ENCODE measurements at regions not wholly inside any gene's neighbourhood (a gene's known extent, or its start where the extent isn't known, plus 50 kb on each side); places are given as distances from the start of the nearest gene placed in this dataset.
"Not testable (repeated sequence)": the region's sequence is repeated elsewhere in the genome, so short reads cannot be mapped to it uniquely, and the experiment has no call there.

DNA sequence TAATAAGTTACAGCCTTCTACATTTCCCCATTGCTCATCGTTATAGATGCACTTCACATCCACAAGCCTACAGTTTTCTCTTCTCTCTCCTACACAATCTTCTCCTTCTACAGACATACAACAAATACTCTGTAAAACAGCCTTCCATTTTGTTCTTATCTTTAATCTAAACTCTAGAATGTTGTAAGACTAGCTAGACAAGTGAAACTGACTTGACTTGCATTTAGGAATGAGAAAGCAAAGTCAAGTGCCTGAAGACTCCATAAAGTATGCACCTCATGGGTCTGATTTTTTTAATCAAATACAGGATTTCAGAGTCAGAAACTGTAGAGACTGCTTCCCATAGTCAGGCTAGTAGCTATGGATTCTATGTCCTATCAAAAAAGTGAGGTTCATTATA lies 190.3 kb downstream of the KLHL28 start:
- no peak for DNase-seq
- TF ChIP-seq GATA1 (IDR thresholded peaks at IDR 0.05; ENCODE audit: low read depth, low read length) = no peak
- no peak for TF ChIP-seq POLR2A (IDR thresholded peaks at IDR 0.05; ENCODE audit: low read length)

DNA sequence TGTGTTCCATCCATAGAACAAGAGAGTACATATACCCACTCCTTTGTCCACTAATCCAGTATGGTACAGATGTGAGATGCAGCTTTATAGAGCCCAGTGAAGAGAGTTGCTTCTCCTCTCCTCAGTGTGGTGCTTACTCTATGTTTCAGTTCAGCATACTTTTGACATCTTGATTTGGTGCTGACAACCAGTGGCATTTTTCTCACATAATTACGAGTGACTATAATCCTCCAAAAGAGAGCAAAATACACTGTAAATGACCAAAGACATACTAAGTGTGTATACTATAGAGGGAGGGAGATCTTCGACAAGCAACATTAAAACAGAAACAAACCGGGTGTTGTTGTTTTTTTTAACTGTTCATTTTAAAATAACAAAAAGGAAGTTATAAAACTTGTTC lies 191.5 kb downstream of the KLHL28 start:
- TF ChIP-seq POLR2A (IDR thresholded peaks at IDR 0.05; ENCODE audit: low read length) = no peak
- no peak for TF ChIP-seq GATA1 (IDR thresholded peaks at IDR 0.05; ENCODE audit: low read depth, low read length)
- no peak for DNase-seq

DNA sequence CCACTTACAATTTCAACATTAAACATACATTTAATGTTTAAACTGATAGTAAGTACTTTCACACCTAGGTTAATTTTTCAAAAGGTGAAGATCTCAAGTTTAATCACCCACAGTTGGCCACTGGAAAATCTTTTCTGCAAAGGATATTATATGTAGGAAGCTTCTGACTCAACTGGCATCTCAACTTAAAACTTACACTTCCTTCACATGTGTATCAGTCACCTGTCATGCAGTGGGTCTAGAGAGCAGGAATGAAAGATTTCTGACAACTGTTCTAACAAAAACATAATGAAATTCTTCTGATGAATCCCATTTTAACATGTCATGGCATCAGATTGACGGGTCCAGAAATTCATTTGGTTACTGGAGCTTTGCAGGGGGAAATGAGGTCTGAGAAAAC lies 192.8 kb downstream of the KLHL28 start:
- no peak for TF ChIP-seq POLR2A (IDR thresholded peaks at IDR 0.05; ENCODE audit: low read length)
- TF ChIP-seq GATA1 (IDR thresholded peaks at IDR 0.05; ENCODE audit: low read depth, low read length) = no peak
- DNase-seq = no peak

DNA sequence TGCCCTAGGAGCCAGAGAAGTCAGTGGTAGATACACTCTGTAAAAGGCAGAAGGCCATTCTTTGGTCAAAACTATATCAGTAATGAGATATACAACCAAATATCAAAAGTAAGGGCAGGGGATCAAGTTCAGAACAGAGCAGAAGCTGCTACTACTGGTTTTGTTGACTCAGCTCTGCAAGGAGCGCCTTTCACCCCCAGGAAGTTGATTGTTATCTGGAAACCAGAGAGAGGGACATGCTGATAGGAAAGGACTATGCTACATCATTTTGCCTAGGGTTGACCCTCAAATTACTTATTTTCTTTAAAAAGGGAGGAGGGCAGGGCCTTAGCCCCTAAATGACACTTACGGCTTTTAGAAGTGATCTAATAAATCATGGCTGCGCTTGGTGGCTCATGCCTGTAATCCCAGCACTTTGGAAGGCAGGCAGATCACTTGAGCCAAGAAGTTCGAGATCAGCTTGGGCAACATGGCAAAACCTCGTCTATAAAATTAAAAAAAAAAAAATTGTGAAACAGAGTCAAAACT lies 194.0 kb downstream of the KLHL28 start:
- TF ChIP-seq GATA1 (IDR thresholded peaks at IDR 0.05; ENCODE audit: low read depth, low read length) (no peak), POLR2A (IDR thresholded peaks at IDR 0.05; ENCODE audit: low read length) (no peak)
- peak; percentile 7 to 23 for DNase-seq

DNA sequence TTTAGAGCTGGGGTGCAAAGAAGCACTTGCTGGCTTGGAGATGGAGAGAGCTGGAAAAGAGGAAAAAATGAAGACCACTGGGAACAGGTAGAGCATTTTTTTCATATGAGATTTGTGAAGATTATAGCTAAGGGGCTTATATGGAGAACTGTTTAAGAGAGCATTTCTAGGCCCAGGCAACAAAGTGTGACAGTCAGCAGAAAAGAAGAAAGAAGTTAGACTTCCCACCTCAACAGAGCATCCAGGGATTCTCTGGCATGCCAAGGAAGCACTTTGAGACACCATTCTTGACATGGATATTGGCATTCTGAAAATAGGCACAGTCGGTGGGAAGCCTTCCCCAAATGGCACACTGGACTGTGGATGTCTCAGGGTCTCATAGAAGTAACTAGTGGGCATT lies 195.5 kb downstream of the KLHL28 start:
- TF ChIP-seq GATA1 (IDR thresholded peaks at IDR 0.05; ENCODE audit: low read depth, low read length) = no peak
- TF ChIP-seq POLR2A (IDR thresholded peaks at IDR 0.05; ENCODE audit: low read length) = no peak

DNA sequence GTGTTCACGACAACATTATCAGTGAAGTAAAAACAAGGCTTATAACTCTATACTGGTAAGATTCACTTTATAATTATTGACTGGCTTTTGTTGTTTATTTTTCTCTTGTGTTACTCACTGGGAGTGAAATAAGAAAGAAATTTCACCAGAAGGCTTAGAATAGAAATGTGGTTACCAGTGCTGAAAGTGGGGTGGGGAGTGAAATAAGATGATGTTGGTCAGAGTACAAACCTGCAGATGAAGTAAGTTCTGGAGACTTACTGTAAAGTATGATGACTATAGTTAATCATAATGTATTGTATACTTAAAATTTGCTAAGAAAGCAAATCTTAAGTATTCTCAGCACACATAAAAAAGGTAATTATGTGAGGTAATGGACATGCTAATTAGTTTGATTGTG lies 198.4 kb downstream of the KLHL28 start:
- no peak for DNase-seq
- TF ChIP-seq POLR2A (IDR thresholded peaks at IDR 0.05; ENCODE audit: low read length) = no peak
- no peak for TF ChIP-seq GATA1 (IDR thresholded peaks at IDR 0.05; ENCODE audit: low read depth, low read length)

More for the DNA sequence above, 195.5 kb downstream of the KLHL28 start:
- DNase-seq = no peak

DNA sequence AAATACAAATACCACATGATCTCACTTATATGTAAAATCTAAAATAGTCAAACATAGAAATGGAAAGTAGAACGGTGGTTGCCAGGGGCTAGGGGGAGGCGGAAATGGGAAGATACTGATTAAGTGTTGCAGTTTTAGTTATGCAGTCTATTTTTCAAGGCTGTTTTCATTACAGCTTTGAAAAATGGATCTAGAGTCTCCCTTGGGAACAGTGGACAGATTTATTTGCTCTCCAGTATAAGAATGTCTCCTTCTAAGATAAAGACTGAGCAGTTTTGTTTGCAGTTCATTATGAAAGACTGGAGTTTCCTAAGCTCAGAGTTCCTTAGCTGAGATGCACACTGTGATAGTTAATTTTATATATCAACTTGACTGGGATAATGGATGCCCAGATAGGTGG lies 202.5 kb downstream of the KLHL28 start:
- no peak for DNase-seq

DNA sequence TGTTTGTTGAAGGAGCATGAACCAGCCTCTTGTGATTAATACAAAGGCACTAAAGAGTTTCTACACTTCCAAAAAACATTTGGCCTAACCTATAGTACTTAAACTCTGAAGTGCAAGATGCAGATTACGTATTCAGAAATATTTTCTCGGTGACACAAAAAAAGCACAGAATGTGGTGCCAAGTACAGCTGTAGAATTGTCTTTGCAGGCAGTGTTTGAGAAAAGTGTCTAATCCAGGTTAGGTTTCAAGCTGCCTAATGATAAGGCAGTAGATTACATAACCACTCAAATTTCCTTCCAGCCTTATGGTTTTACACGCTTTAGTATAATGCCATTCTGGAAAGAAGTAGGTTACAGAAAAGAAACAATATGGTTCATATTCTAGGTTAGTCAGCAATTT lies 205.2 kb downstream of the KLHL28 start:
- DNase-seq = no peak
- TF ChIP-seq GATA1 (IDR thresholded peaks at IDR 0.05; ENCODE audit: low read depth, low read length) = no peak
- no peak for TF ChIP-seq POLR2A (IDR thresholded peaks at IDR 0.05; ENCODE audit: low read length)

More for the DNA sequence above, 202.5 kb downstream of the KLHL28 start:
- no peak for TF ChIP-seq GATA1 (IDR thresholded peaks at IDR 0.05; ENCODE audit: low read depth, low read length)
- TF ChIP-seq POLR2A (IDR thresholded peaks at IDR 0.05; ENCODE audit: low read length) = no peak

DNA sequence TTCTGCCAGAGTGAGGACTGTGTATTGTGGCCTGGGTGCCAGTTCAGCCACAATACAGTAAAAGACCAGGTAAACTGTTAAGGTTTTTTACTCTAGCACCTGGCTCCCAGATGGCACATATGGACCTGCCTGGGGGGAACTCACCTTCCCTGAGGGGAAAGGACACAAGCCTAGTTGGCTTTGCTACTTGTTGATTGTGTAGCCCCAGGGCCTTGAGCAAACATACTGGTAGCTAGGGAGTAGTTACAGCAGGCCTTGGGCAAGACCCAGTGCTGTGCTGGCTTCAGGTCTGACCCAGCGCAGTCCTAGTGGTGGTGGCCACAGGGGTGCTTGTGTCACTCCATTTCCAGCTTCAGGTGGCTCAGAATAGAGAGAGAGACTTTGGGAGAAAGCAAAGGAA lies 216.4 kb downstream of the KLHL28 start:
- TF ChIP-seq GATA1 (IDR thresholded peaks at IDR 0.05; ENCODE audit: low read depth, low read length) (no peak), POLR2A (IDR thresholded peaks at IDR 0.05; ENCODE audit: low read length) (no peak)
- no peak for DNase-seq

DNA sequence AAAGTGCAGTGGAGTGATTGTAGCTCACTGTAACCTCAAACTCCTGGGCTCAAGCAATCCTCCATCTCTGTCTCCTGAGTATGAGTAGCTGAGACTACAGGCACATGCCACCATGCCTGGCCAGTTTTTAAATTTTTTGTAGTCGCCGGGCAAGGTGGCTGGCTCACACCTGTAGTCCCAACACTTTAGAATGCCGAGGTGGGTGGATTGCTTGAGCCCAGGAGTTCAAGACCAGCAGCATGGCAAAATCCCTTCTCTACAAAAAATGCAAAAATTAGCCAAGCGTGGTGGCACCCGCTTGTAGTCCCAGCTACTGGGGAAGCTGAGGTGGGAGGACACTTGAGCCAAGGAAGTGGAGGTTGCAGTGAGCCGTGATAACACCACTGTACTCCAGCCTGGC lies 219.5 kb downstream of the KLHL28 start:
- TF ChIP-seq POLR2A (IDR thresholded peaks at IDR 0.05; ENCODE audit: low read length) = no peak
- no peak for TF ChIP-seq GATA1 (IDR thresholded peaks at IDR 0.05; ENCODE audit: low read depth, low read length)
- DNase-seq = no peak

DNA sequence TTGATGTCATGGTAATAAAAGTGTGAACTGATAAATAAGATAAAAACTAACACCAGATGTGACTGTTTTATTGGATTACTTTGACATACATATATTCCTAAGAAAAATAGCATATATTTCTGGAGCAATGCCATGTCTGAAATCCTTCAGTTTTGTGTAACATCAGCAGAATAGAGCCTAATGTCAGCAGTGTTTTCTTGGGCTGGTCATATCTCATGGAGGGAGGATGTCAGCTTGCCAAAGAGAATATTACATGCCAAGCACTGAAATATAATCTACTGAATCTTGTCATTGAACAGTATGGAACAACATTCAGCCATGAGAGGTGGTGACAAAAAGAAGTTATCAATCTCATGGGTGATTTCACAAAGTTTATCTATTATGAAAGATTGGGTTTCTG lies 220.3 kb downstream of the KLHL28 start:
- no peak for TF ChIP-seq POLR2A (IDR thresholded peaks at IDR 0.05; ENCODE audit: low read length)
- no peak for TF ChIP-seq GATA1 (IDR thresholded peaks at IDR 0.05; ENCODE audit: low read depth, low read length)
- DNase-seq = no peak

DNA sequence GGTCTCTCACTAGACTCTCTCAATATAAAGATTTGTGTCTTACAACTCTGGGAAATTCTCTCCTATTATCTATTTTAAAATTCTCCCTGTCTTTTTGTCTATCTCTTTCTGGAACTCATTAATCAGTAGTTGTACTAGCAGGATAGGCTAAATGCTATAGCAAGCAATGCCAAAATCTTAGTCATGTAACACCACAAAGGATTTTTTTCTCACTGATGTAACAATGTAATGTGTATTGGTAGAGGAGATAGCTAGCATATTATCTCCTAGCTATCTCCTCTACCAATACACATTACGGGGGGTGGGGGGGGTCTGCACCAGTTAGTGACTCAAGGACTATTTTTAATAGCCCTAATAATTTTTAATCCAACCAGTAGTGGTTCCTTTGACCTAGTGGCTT lies 225.4 kb downstream of the KLHL28 start:
- no peak for DNase-seq
- TF ChIP-seq POLR2A (IDR thresholded peaks at IDR 0.05; ENCODE audit: low read length) (no peak), GATA1 (IDR thresholded peaks at IDR 0.05; ENCODE audit: low read depth, low read length) (no peak)

DNA sequence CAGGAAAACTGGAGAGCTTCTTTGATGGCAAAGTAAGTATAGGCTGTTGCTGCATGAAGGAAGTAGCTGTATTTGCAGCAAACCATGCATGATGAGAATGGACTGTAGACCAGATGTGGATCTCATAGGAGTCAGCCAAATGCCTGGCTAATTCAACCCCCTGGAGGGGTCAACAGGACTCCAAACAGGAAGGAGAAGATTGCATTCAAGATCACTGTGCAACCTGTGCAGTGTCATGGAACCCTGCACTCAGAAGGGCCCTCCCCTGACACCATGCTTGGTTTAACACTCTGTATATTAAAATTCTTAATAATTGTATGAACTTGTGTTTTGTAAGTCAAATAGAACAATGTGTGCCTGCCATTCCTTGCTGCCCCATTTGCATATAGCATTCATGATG lies 225.1 kb upstream of the FSCB start:
- TF ChIP-seq GATA1 (IDR thresholded peaks at IDR 0.05; ENCODE audit: low read depth, low read length) (no peak), POLR2A (IDR thresholded peaks at IDR 0.05; ENCODE audit: low read length) (no peak)

DNA sequence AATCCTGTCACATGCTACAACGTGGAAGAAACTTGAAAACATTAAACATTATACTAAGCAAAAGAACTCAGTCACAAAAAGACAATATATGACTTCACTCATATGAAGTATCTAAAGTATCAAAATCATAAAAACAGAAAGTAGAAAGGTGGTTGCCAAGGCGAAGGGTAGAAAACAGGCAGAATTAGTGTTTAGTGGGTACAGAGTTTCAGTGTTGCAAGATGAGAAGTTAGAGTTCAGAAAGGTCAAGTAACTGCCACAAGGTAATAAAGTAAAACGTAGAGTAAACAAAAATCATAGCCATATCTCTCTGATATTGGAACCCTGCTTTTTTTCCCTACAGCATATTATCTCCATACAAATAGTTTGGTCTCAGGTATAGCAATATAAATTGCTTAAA lies 223.8 kb upstream of the FSCB start:
- DNase-seq = no peak

More for the DNA sequence above, 225.1 kb upstream of the FSCB start:
- no peak for DNase-seq

DNA sequence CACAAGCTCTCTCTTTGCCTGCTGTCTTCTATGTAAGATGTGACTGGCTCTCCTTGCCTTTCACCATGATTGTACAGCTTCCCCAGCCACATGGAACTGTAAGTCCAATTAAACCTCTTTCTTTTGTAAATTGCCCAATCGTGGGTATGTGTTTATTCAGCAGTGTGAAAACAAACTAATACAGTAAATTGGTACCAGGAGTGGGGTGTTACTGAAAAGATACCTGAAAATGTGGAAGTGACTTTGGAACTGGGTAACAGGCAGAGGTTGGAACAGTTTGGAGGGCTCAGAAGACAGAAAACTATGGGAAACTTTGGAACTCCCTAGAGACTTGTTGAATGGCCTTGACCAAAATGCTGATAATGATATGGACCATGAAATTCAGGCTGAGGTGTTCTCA lies 214.3 kb upstream of the FSCB start:
- not testable (repeated sequence) for DNase-seq

More for the DNA sequence above, 223.8 kb upstream of the FSCB start:
- TF ChIP-seq GATA1 (IDR thresholded peaks at IDR 0.05; ENCODE audit: low read depth, low read length) = no peak
- TF ChIP-seq POLR2A (IDR thresholded peaks at IDR 0.05; ENCODE audit: low read length) = no peak

DNA sequence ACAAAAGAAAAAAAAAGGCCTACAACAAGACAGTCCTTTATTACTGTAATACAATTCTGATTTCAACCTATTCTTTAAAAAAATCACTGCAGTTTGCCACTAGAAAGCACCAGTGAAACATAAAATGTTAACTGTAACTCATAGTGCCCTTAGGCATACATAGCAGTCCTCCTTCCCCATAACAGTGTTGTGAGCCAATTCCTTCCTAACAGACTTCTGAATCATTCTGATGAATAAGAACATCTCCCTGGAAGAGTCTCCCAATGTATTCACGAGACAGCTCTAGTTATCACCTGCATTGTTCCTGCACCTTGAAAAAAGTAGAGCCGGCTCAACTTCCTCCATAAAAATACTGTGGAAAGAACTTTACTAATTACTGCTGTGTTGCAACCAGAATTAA lies 213.6 kb upstream of the FSCB start:
- TF ChIP-seq POLR2A (IDR thresholded peaks at IDR 0.05; ENCODE audit: low read length) (no peak), GATA1 (IDR thresholded peaks at IDR 0.05; ENCODE audit: low read depth, low read length) (no peak)
- DNase-seq = no peak

All from erythroblast (primary cell).